GM18909 (cell line): ENCODE measurements at regions not wholly inside any gene's neighbourhood (a gene's known extent, or its start where the extent isn't known, plus 50 kb on each side); places are given as distances from the start of the nearest gene placed in this dataset.

Source experiments
- ATAC-seq: cut with Tn5 transposase; IDR thresholded peaks from one replicate; pipeline ENCODE4 v1.9.1; 2021; ENCODE audit warnings: mild to moderate bottlenecking; ENCODE audit not compliant: unreplicated experiment, poor library complexity

- ATAC-seq, result no peak
Measured at GRCh38 chr2:64845273-64845905, 143.8 kb upstream of the SLC1A4 start.

GRCh38 chr2:64846177-64846576 is 143.0 kb upstream of the SLC1A4 start:
- no peak for ATAC-seq

GRCh38 chr2:64847930-64848329 is 141.3 kb upstream of the SLC1A4 start:
- no peak for ATAC-seq

- ATAC-seq, result no peak
Measured at GRCh38 chr2:64848363-64848762, 140.8 kb upstream of the SLC1A4 start.

GRCh38 chr2:64848945-64849344 is 140.3 kb upstream of the SLC1A4 start:
- no peak for ATAC-seq

- ATAC-seq, result no peak
Measured at GRCh38 chr2:64850642-64851041, 138.6 kb upstream of the SLC1A4 start.

GRCh38 chr2:64852771-64853241 is 136.4 kb upstream of the SLC1A4 start:
- ATAC-seq, result no peak

GRCh38 chr2:64853306-64853705 is 135.9 kb upstream of the SLC1A4 start:
- no peak for ATAC-seq

- ATAC-seq, result no peak
Measured at GRCh38 chr2:64853894-64854293, 135.3 kb upstream of the SLC1A4 start.

- no peak for ATAC-seq
Measured at GRCh38 chr2:64854773-64855237, 134.4 kb upstream of the SLC1A4 start.

GRCh38 chr2:64857581-64858471 is 131.4 kb upstream of the SLC1A4 start:
- ATAC-seq, result no peak

GRCh38 chr2:64858541-64859311 is 130.5 kb upstream of the SLC1A4 start:
- peak; percentile 22 for ATAC-seq

GRCh38 chr2:64859312-64860212 is 129.6 kb upstream of the SLC1A4 start:
- ATAC-seq, result peak; percentile 39

GRCh38 chr2:64860276-64860885 is 128.8 kb upstream of the SLC1A4 start:
- ATAC-seq, result peak; percentile 44

- ATAC-seq, result no peak
Measured at GRCh38 chr2:64860936-64861335, 128.3 kb upstream of the SLC1A4 start.

GRCh38 chr2:64861452-64862397 is 127.5 kb upstream of the SLC1A4 start:
- ATAC-seq, result no peak

GRCh38 chr2:64862623-64863022 is 126.6 kb upstream of the SLC1A4 start:
- no peak for ATAC-seq

- no peak for ATAC-seq
Measured at GRCh38 chr2:64863097-64863820, 125.9 kb upstream of the SLC1A4 start.
